Ishikawa (cell line): ENCODE measurements at regions not wholly inside any gene's neighbourhood (a gene's known extent, or its start where the extent isn't known, plus 50 kb on each side); places are given as distances from the start of the nearest gene placed in this dataset.

ENCODE experiments used
- CREB1 ChIP-seq: IDR thresholded peaks from 2 replicates; pipeline ENCODE4 v1.6.1; 2012; ENCODE audit warnings: low read depth
- EP300 ChIP-seq: IDR thresholded peaks from 2 replicates; pipeline ENCODE4 v1.6.1; 2012; ENCODE audit warnings: borderline replicate concordance
- REST ChIP-seq: IDR thresholded peaks from 2 replicates; pipeline ENCODE4 v1.6.1; 2012; ENCODE audit warnings: low read depth, mild to moderate bottlenecking

DNA sequence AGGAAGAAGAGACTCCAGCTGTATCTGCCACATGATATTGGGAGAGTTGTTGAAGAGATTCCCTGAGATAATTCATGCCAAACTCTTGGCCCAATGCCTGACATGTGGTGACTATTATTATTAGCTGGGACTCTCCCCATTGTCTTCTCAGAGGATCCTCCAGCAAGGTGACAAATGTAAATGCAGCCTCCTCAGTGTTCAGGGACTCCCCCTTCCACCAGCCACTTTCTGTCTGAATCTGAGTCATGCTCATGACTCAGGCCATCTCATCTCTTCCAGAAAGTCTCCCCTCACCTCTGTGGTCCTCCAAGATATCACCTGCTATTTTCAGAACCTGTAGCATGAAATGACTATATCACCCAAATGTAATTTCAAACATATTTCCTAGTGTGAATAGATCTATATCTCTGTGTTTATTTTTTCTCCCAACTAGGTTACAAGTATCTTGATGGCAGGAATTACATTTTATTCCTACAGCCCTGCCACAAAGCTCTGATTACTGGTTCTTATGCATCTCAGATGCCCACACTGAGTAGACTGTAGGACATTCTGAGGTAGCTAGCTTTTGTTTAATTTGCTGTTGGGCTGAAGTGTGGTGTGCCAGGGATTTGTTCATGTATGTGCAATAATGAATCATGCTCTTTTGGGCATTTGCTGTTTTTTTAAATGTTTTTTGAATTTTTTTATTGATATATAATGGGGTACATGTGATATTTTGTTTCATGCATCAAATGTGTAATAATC, 126.6 kb upstream of the IL12B start:
- TF ChIP-seq CREB1 (no peak), EP300 (no peak), REST (no peak)
